ENCODE measurements at regions not wholly inside any gene's neighbourhood (a gene's known extent, or its start where the extent isn't known, plus 50 kb on each side); places are given as distances from the start of the nearest gene placed in this dataset.
"Not testable (repeated sequence)": the region's sequence is repeated elsewhere in the genome, so short reads cannot be mapped to it uniquely, and the experiment has no call there.

DNA sequence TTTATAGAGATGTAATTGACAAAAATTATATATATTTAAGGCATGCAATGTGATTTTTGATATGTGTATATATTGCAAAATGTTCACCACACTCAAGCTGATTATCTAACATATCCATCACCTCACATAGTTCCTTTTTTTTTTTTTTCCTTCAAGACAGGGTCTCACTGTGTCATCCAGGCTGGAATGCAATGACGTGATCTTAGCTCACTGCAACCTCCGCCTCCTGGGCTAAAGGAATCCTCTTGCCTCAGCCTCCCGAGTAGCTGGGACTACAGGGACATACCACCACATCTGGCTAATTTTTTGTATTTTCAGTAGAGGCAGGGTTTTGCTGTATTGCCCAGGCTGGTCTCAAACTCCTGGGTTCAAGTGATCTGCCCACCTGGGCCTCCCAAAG lies 65.1 kb upstream of the SLC35C1 start:
- Histone ChIP-seq H3K36me3 (no peaks in the 10 kb centered on the region), H3K9me3 (no peaks in the 10 kb centered on the region), H3K27me3 (no peaks in the 10 kb centered on the region), H3K27ac (no peak overlapping the region), H3K4me3 (no peak overlapping the region), H3K4me1 (no peaks in the 10 kb centered on the region)
- DNase-seq = no peak
- intact Hi-C loops (cut with DNase I; ENCODE audit: low total_unique reads) = no loop called here
- no peak for TF ChIP-seq POLR2A (IDR thresholded peaks at IDR 0.05)
- TF ChIP-seq, protein P1, sequence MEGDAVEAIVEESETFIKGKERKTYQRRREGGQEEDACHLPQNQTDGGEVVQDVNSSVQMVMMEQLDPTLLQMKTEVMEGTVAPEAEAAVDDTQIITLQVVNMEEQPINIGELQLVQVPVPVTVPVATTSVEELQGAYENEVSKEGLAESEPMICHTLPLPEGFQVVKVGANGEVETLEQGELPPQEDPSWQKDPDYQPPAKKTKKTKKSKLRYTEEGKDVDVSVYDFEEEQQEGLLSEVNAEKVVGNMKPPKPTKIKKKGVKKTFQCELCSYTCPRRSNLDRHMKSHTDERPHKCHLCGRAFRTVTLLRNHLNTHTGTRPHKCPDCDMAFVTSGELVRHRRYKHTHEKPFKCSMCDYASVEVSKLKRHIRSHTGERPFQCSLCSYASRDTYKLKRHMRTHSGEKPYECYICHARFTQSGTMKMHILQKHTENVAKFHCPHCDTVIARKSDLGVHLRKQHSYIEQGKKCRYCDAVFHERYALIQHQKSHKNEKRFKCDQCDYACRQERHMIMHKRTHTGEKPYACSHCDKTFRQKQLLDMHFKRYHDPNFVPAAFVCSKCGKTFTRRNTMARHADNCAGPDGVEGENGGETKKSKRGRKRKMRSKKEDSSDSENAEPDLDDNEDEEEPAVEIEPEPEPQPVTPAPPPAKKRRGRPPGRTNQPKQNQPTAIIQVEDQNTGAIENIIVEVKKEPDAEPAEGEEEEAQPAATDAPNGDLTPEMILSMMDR (IDR thresholded peaks at IDR 0.05) = no peak

GRCh38 chr11:45739071-45739470 lies 65.9 kb upstream of the SLC35C1 start:
- H3K9me3 ChIP-seq; H3K27ac ChIP-seq; H3K27me3 ChIP-seq; H3K4me3 ChIP-seq; H3K36me3 ChIP-seq; DNase-seq; intact Hi-C loops (cut with DNase I; ENCODE audit: low total_unique reads); H3K4me1 ChIP-seq: not testable (repeated sequence)

GRCh38 chr11:45738194-45738593 lies 66.8 kb upstream of the SLC35C1 start:
- H3K36me3 ChIP-seq; H3K4me1 ChIP-seq; H3K4me3 ChIP-seq; intact Hi-C loops (cut with DNase I; ENCODE audit: low total_unique reads); H3K27ac ChIP-seq; H3K9me3 ChIP-seq; H3K27me3 ChIP-seq; DNase-seq: not testable (repeated sequence)

GRCh38 chr11:45737056-45737455 lies 67.9 kb upstream of the SLC35C1 start:
- Histone ChIP-seq H3K27me3 (no peaks in the 10 kb centered on the region), H3K9me3 (no peaks in the 10 kb centered on the region), H3K4me1 (no peaks in the 10 kb centered on the region), H3K27ac (no peak overlapping the region), H3K4me3 (no peak overlapping the region), H3K36me3 (no peaks in the 10 kb centered on the region)
- TF ChIP-seq POLR2A (IDR thresholded peaks at IDR 0.05) = no peak
- TF ChIP-seq, protein P1 (IDR thresholded peaks at IDR 0.05) = no peak
- no peak for DNase-seq
- intact Hi-C loops (cut with DNase I; ENCODE audit: low total_unique reads) = no loop called here

DNA sequence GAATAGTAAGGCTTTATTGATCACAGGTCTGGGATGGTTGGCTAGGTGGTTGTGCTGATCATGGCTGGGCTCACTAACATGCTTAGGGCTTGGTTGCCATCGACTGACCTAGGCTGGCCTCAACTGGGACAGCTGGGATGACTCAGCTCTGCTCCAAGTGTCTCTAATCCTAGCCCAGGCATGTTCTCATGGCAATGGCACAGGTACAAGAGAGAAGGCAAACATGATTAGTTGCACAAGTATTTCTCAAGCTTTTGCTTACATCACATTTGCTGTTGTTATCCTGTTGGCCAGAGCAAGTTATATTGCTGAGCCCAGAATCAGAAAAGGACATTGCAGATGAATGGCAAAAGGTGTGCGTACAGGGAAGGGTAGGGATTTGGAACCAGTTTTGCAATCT lies 68.5 kb upstream of the SLC35C1 start:
- no peak for DNase-seq
- H3K9me3 ChIP-seq = no peaks in the 10 kb centered on the region
- no peak overlapping the region for H3K27ac ChIP-seq
- TF ChIP-seq POLR2A (IDR thresholded peaks at IDR 0.05) = no peak
- TF ChIP-seq, protein P1 (IDR thresholded peaks at IDR 0.05) = no peak
- no peaks in the 10 kb centered on the region for H3K36me3 ChIP-seq
- H3K4me3 ChIP-seq = no peak overlapping the region
- H3K27me3 ChIP-seq = no peaks in the 10 kb centered on the region
- H3K4me1 ChIP-seq = no peaks in the 10 kb centered on the region
- intact Hi-C loops (cut with DNase I; ENCODE audit: low total_unique reads) = no loop called here

DNA sequence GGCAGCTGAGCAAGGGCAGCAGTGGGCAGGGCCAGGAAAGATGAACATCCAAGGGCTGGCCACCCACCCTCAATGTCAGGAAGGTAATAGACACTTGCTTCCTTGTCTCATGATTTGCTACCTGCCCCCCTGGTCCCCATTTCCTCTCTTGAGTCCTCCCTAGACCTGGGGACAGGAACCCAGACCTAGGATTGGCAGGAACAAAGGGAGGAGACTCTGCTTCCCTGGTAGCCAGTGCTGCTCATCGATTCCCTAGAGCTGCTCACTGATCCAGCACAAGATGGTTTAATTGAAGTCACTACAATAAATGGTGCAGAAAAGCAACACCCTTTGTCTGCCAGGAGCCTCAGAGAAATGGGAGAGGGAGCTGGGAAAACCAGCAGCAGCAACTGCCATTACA lies 67.8 kb upstream of the CHST1 start:
- no peaks in the 10 kb centered on the region for H3K4me1 ChIP-seq
- no peaks in the 10 kb centered on the region for H3K36me3 ChIP-seq
- DNase-seq = no peak
- H3K27me3 ChIP-seq = no peaks in the 10 kb centered on the region
- H3K27ac ChIP-seq = no peak overlapping the region
- no peak overlapping the region for H3K4me3 ChIP-seq
- TF ChIP-seq, protein P1 (IDR thresholded peaks at IDR 0.05) = no peak
- no peak for TF ChIP-seq POLR2A (IDR thresholded peaks at IDR 0.05)
- intact Hi-C loops (cut with DNase I; ENCODE audit: low total_unique reads) = no loop called here
- H3K9me3 ChIP-seq = no peaks in the 10 kb centered on the region

Data from uterus (tissue), 3 donors.